Epidermal melanocyte (primary cell): ENCODE measurements at regions not wholly inside any gene's neighbourhood (a gene's known extent, or its start where the extent isn't known, plus 50 kb on each side); places are given as distances from the start of the nearest gene placed in this dataset.

ENCODE experiments used
- DNase-seq: peaks from one replicate; pipeline ENCODE4 v3.0.0; 2011; ENCODE audit warnings: low spot score; ENCODE audit not compliant: insufficient read length

DNA sequence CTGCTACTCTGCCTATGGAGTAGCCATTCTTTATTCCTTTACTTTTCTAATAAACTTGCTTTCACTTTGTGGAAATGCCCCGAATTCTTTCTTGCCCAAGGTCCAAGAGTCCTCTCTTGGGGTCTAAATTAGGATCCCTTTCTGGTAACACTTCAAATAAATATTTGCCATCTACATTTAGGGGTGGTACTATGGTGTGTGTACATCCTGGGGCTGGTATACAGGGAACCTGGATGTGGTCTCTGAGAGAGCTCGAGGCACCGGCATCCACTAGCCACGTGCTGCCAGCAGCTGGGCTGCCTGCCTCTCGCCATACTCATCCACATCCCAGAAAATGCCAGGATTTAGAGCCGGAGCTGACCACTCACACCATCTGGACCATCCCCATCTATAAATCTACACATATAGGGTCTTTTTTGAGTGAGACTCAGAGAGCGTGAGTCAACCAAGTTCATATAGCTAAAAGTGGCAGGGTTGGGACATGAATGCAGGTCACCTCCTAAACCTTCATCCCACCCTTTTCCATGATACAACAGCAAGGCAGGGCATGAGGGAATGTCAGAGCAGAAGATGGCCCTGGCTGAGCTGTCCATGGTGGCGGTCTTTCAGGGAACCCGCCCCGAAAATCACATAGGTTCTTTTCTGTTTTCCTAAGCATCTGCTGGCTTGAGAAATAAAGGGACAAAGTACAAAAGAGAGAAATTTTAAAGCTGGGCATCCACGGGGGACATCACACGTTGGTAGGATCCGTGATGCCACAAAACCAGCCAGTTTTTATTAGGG, 76.6 kb upstream of the F3 start:
- no peak for DNase-seq

DNA sequence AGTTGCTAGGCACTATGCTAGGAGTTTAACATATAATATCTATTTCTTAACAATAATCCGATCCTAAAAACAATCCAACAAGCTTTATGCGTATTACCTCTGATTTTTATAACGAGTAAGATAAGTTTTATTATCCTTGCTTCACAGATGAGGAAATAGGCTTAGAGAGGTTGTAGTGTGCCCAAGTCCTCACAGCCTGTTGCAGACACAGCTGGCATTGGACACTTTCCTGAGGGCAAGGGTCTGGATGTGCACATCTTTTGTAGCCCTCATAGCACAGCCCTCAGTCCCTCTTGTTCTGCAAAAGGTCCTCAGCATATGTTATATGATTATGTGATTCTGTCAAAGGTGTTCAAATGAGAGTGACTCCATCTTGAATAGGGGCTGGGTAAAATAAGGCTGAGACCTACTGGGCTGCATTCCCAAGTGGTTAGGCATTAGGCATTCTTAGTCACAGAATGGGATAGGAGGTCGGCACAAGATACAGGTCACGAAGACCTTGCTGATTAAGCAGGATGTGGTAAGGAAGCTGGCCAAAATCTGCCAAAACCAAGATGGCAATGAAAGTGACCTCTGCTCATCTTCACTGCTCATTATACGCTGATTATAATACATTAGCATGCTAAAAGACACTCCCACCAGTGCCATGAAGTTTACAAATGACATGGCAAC, 75.7 kb upstream of the F3 start:
- no peak for DNase-seq

- DNase-seq: no peak
These were observed 74.9 kb upstream of the F3 start for GRCh38 chr1:94616506-94616905.

DNA sequence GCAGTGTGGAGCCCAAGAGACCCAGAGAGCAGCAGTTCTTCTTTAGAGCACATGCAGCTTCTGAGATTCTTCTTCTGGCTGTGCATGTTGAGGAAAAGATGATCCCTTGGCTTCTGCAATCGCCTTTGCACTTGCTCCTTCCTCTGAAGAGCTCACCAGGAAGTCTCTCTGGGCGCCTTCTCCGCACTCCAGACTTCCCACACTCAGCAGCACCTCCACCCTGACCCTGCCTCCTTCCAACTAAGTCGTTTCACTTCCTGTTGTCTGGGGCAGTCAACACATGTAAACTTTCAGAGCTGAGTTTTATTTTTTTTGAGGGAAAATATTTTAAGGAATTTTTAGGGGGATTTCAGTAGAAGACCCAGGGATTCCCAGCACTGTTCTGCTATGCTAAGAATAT, 73.4 kb upstream of the F3 start:
- DNase-seq: no peak

DNA sequence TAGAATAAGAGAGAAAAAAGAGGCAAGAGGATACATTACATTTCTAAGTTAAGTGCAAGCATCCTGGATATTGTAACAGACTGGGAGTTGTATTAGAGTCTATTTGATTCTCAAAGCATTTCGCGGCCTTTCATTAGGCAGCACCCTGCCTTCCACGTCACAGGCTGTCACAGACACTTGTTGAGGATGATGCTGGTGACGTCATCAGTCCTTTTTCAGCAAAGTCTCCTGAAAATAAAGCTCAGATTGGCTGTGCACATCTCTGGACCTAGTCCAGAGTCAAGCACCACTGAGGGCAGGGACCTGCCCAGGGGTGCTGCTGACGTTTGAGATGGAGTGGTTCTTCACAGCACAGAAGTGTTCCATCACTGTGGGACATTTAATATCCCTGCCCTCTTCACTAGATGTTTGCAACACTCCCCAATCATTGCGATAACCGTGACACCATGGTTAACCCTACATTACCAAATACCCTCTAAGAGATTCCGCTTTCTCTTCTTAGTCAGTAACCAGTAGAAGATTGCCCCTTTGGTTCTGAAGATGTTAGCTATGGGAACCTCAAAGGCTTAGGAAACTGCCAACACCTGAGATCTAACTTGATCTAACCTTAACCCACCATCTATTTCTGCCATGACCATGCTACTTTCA, 72.7 kb upstream of the F3 start:
- DNase-seq: no peak

DNA sequence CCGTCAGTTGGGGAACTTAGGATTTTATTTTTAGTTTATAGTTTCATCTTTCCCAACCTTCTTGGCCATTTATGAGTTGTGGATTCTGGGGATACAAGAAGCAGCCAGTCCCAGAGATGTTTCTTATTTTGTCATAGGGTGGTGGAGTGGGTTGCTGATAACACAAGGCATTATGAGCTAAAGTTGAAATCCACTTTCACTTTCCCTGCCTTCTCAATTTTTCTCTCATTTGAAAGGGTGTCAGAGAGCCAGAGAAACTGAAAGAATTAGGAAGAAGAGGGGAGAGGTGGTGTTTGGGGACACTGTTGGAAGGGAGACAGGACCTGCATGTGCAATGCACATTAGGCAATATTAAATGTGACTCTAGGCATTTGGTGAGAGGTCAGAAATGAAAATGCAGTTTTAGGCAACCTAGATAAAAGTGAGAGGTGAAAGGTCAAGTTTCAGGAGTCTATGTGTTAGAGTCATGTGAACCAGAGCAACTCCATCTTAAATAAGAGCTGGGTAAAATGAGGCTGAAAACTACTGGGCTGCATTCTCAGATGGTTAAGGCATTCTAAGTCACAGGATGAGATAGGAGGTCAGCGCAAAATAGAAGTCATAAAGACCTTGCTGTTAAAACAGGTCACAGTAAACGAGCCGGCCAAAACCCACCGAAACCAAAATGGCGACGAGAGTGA, 71.1 kb upstream of the F3 start:
- DNase-seq: no peak

DNA sequence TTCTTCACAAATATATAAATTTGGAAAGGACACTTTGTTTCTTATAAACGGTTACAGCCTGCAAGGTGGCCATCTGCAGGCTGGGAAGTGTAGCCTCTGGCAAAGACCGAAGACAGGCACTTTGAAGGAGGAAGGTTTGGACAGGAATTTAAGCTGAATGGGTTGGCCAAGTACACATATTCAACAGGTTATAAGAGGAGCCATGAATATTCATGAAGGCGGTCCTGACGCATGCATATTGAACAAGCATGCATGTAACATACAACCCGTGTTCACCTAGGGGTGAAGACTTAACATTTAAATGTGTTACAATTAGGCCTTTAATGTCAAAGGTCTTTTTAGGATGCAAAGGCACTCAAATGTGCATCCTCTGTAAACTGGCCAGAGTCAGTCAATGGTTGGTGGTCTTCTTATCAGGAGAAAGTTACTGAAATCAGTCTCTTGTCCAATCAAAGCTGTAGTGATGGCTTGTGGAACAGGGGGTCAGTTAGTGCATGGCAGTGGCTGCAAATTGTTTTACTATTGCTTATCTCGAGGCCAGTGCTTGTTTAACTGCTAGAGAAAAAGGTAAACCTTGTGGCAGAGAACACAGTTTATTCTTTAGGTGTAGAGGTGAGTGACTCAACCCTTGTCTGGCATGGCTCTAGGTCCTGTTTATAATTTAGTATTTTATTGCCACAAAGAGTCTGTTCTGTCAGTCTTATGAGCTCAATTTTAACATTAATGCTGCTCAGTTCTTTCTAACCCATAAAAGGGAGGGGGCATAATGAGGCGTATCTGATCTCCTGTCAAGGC, 70.3 kb upstream of the F3 start:
- no peak for DNase-seq

- DNase-seq: no peak
These were observed 68.1 kb upstream of the F3 start for GRCh38 chr1:94609619-94610018.

DNA sequence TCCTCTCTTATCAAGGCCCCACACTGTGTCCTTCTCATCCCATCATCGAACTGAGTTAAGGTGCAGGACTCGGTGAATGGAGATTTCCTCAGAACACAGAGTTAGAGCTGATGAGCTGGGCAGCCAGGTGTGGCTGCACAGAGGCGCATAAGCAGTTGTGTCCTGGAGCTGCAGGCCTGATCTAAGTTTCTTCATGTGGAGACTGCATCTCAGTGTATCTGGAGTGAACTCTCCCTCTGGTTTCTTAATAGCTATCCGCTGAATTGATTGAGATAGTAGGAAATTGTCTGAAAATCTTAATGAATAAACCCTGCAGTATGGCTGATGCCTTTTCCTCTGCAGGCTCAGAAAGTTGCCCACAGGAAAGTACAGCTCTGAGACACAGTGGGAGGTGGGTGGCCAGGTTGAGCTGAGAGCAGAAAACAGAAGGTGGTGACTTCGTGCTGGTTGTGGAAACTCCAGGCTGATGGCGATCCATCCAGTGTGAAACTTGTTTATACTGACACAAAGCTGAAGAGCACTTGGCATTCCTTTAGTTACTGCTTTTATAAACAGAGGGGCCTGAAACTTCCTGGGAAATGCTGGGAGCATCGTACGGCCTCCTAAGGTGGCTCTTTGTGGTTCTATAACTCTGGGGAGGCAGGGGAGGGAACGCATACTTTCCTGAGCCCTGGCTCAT, 67.4 kb upstream of the F3 start:
- DNase-seq: no peak

GRCh38 chr1:94608142-94608851, 66.7 kb upstream of the F3 start:
- no peak for DNase-seq

GRCh38 chr1:94607398-94607797, 65.8 kb upstream of the F3 start:
- DNase-seq: no peak

- no peak for DNase-seq
These were observed 64.9 kb upstream of the F3 start for GRCh38 chr1:94606471-94606870.

- DNase-seq: no peak
These were observed 62.1 kb upstream of the F3 start for GRCh38 chr1:94603663-94604062.

DNA sequence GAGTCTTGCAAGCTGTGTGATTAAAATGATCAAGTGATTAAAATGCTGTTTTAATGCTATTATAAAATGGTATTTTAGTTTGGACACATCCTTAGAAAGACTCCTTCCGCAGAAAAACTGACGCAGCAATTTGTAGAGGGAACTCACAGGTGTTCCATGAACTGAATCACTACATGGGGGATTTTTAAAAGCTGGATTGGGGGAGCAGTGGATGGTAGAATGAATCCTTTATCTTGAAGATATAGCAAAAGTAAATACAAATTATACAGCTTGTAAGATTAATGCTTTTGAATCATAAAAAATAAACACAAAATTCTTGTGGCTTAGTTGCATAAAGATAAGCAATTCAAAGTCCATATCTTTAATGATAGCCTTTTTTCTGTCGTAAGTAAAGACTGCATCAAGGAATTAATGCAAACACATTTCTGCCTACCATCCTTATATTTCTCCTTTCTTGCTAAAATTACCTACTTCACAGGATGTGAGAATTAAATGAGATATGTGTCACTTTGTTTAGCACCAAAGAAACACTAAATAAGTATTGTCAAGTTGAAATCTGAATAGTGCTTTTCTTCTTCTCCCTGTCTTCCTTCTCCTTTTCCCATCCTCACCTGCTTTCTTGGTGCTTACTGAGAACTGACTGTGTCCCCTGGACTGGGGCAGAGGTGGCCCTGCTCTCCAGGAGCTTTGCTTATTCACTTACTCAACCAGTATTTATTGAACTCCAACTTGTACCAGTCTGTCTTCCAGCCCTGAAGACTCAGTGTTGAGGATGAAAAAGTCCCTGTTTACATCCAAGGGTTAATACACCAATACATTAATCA, 61.5 kb upstream of the F3 start:
- no peak for DNase-seq

DNA sequence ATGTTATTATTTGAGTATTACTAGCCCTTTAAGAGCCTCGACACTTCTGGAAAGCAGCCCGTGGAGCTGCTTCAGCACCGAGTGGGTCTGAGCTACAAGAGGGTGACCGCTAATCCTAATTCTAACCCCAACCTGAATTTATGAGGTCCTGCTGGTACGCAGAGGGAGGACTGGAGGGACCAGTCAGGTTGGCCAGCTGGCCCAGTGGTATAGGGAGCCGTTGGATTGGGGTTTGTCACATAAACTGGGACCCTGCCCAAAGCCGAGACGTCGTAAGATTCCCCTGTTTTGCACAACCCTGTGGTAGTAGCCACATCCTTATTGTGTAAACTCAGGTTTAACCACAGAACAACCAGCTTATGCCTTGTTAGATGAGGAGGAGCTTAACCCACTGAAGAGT, 60.8 kb upstream of the F3 start:
- no peak for DNase-seq

DNA sequence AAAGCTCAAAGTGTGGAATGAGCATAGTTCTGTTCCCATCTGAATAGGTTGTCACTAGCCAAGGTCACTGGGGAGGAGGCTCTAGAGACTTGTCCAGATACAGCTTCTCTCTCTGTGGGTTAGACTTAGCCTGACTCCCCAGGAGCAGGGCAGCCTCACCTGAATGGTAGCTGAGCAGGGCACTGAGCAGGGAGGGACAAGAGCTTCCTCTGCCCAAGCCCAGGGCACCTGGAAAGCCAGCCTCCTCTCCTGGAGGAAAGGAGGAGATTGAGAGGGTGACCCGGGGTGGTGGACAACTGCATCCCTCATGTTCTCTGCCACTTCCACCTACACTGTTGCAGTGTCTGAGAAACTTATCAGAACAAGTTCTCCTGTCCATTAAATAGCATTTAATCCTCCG, 59.0 kb upstream of the F3 start:
- DNase-seq: no peak

- no peak for DNase-seq
These were observed 57.7 kb upstream of the F3 start for GRCh38 chr1:94599095-94599813.

- no peak for DNase-seq
These were observed 56.1 kb upstream of the F3 start for GRCh38 chr1:94597701-94598100.

DNA sequence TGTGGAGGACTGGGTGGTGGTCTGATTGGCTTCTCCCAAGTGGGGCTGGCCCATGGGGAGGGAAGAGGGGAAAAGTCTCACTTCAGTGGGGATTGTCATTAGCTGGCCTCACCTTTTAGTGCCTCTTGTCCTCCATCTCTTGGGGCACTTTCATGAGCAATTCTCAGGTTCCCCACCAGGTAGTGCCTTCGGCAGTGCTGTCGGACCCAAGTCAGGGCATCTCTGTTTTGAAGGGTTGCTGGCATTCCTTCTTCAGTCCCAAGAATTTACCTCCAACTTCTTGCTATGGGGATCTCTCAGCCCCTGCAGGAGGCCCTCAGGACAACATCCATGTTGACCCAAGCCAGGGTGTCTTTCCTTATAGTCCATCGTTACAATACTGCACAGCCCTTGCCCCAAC, 54.7 kb upstream of the F3 start:
- no peak for DNase-seq
